Heart right ventricle (tissue), 16 donors: ENCODE measurements at regions not wholly inside any gene's neighbourhood (a gene's known extent, or its start where the extent isn't known, plus 50 kb on each side); places are given as distances from the start of the nearest gene placed in this dataset.

Experiments
- ATAC-seq, 8 donors: fragments of 200-7000 bp; cut with Tn5 transposase; one replicate each; pipeline ENCODE4 v1.9.1; 2020; ENCODE audit warnings: mild to moderate bottlenecking in 8 of 8, moderate library complexity in 8 of 8, moderate number of reproducible peaks in 1 of 8
- DNase-seq, 2 donors: peaks; one replicate each; pipeline ENCODE4 v3.0.0-alpha.2; 2020
- H3K27ac ChIP-seq, 10 donors: fragments of 200-600 bp; sonication (generic) in 2 of 10; one replicate each; pipeline versions ENCODE4 v1.5.0 to v1.8.0; 2020 to 2022; ENCODE audit warnings: mild to moderate bottlenecking in 3 of 10
- H3K27me3 ChIP-seq, 7 donors: fragments of 200-600 bp; one replicate each; pipeline ENCODE4 v1.8.0; 2021 to 2022; ENCODE audit warnings: mild to moderate bottlenecking in 2 of 7
- H3K36me3 ChIP-seq, 9 donors: fragments of 200-600 bp; sonication (generic) in 1 of 9; one replicate each; pipeline versions ENCODE4 v1.5.0 to v1.8.0; 2020 to 2022; ENCODE audit warnings: mild to moderate bottlenecking in 2 of 9
- H3K4me1 ChIP-seq, 9 donors: fragments of 200-600 bp; sonication (generic) in 1 of 9; one replicate each; pipeline versions ENCODE4 v1.5.0 to v1.8.0; 2020 to 2022; ENCODE audit warnings: mild to moderate bottlenecking in 4 of 9
- H3K4me3 ChIP-seq, 10 donors: fragments of 200-600 bp; sonication (generic) in 2 of 10; one replicate each; pipeline versions ENCODE4 v1.5.0 to v1.8.0; 2020 to 2022; ENCODE audit warnings: mild to moderate bottlenecking in 7 of 10, moderate library complexity in 2 of 10
- H3K9me3 ChIP-seq, 11 donors: fragments of 200-600 bp in 10 of 11; sonication (generic) in 2 of 11; one replicate each; pipeline versions ENCODE4 v1.5.0 to v1.8.0; 2013 to 2022; ENCODE audit warnings: mild to moderate bottlenecking in 2 of 11, control low read depth in 1 of 11, moderate library complexity in 1 of 11
- WGBS, 2 donors: extraction: QIAGEN DNeasy Blood & Tissue Kit; methylation state at CpG; one replicate each; pipeline ENCODE4 v1.1.7; 2013; ENCODE audit warnings: inconsistent platforms in 1 of 2; 5-methylcytosine and 5-hydroxymethylcytosine counted together
- intact Hi-C, 10 donors: fragments of 100-400 bp; cut with DNase I; formaldehyde crosslinking; loops; one replicate each; pipeline versions ENCODE4 v1.11.1 to v1.14.2; 2022
- TF ChIP-seq, protein P1 (sequence below), 9 donors: fragments of 200-600 bp; sonication (generic) in 2 of 9; IDR thresholded peaks; one replicate each; pipeline versions ENCODE4 v1.5.0 to v1.8.0; 2021 to 2022; ENCODE audit warnings: antibody characterized with exemption in 9 of 9, mild to moderate bottlenecking in 5 of 9, moderate library complexity in 1 of 9
- donor health status: Arrhythmogenic right ventricular cardiomyopathy.
- donor health status: ischemic (EF 13 %, LVEDD 7.1; RV severe dilation, severe dysfunction).
- donor health status: healthy with polysubstance abuse.
- donor health status: DM: no; HTN: yes; CAD: no.
- donor health status: DM: no; HTN: no; CAD: no.
- donor health status: ischemic (EF 25% LVEDD 6.9; RV normal size, moderate dysfunction).
- donor health status: ischemic (EF 25% LVEDD 5.7; RV mildly dilated, moderate dysfunction).
- donor health status: healthy.
- donor health status: DM: yes; HTN: yes; CAD: no.
- donor health status: Ischemic cardiomyopathy.
- donor health status: ischemic (EF 35%, LVEDD 5.7; RV mildly dilated, moderate dysfunction).
- donor health status: nonischemic (EF 11% LVEDD 7.7; RV severe dilation, severe dysfunction).
- donor health status: DM: yes; HTN: yes; CAD: no.
- donor health status: PGD.
- donor health status: ischemic (EF 29% LVEDD 5.4; RV normal size, mild dysfunction).
- donor health status: nonischemic (EF 23%, LVEDD 6.1; RV moderate dilation, normal function).

DNA sequence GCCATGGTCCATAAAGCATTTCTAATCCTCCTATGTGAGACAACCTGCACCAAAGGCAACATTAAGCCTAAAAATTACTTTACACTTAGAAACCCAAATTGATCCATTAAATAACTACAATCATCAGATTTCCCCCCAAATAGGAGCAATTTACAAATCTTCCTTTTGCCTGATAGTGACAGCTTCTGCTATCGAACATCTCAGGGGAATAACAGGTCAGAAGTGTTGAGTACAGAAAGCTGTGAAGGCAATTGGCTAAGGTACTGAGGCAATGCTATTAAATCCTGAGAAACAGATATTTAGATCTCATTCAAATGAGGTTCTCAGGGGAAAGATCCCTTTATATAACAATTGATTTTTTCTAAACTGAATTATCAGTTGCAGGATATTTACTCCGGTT lies 141.1 kb downstream of the PIK3R1 start:
- no peak for DNase-seq
- Histone ChIP-seq H3K36me3 (no peaks in the 10 kb centered on the region), H3K27ac (no peak overlapping the region), H3K9me3 (no peaks in the 10 kb centered on the region), H3K4me1 (peaks cover 0 to 8% (median 0%) of the 10 kb centered on the region in 9 donors), H3K4me3 (no peak overlapping the region), H3K27me3 (no peaks in the 10 kb centered on the region)
- TF ChIP-seq, protein P1, sequence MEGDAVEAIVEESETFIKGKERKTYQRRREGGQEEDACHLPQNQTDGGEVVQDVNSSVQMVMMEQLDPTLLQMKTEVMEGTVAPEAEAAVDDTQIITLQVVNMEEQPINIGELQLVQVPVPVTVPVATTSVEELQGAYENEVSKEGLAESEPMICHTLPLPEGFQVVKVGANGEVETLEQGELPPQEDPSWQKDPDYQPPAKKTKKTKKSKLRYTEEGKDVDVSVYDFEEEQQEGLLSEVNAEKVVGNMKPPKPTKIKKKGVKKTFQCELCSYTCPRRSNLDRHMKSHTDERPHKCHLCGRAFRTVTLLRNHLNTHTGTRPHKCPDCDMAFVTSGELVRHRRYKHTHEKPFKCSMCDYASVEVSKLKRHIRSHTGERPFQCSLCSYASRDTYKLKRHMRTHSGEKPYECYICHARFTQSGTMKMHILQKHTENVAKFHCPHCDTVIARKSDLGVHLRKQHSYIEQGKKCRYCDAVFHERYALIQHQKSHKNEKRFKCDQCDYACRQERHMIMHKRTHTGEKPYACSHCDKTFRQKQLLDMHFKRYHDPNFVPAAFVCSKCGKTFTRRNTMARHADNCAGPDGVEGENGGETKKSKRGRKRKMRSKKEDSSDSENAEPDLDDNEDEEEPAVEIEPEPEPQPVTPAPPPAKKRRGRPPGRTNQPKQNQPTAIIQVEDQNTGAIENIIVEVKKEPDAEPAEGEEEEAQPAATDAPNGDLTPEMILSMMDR (IDR thresholded peaks at IDR 0.05) = no peak
- no peak for ATAC-seq
- WGBS, 2 donors = 78 to 83% methylated on average over 2 of the region's 2 CpGs
- intact Hi-C loops = loop anchor here in 1 of 10 donors (5.0 kb wide), 1 partner anchor 526 kb away; no protein-coding TSS in a partner anchor

- 77 to 84% methylated on average over 2 of the region's 2 CpGs for WGBS, 2 donors
- no peaks in the 10 kb centered on the region for H3K27me3 ChIP-seq
These were observed 144.1 kb downstream of the PIK3R1 start for GRCh38 chr5:68359699-68360098.

DNA sequence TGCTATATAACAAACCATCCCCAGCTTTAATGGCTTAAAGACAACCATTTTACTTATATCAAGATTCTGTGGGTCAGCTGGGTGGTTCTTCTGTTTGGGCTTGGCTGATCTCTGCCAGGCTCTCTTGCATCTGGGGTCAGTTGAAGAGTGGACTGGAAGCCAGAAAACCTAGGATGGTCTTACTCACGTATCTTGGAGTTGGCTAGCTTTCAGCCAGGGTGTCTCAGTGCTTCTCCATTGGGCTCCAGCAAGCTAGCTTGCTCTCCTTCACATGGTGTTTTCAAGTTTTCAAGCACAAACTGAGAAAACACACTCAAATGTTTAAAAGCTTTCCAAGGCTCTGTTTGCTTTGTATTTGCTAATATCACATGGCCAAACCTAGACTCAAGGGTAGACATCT lies 146.8 kb downstream of the PIK3R1 start:
- no peak for DNase-seq
- Histone ChIP-seq H3K27me3 (no peaks in the 10 kb centered on the region), H3K4me3 (no peak overlapping the region), H3K4me1 (no peaks in the 10 kb centered on the region), H3K27ac (no peak overlapping the region), H3K36me3 (no peaks in the 10 kb centered on the region), H3K9me3 (peaks cover 0 to 13% (median 0%) of the 10 kb centered on the region in 11 donors)
- intact Hi-C loops = no loop called here
- ATAC-seq = no peak
- TF ChIP-seq, protein P1 (IDR thresholded peaks at IDR 0.05) = no peak
- WGBS, 2 donors = 82 to 86% methylated on average over 1 of the region's 1 CpG

More at GRCh38 chr5:68359699-68360098, 144.1 kb downstream of the PIK3R1 start:
- ATAC-seq = no peak
- peaks cover 0 to 13% (median 0%) of the 10 kb centered on the region in 11 donors for H3K9me3 ChIP-seq
- no peaks in the 10 kb centered on the region for H3K4me1 ChIP-seq
- TF ChIP-seq, protein P1 (IDR thresholded peaks at IDR 0.05) = no peak
- no peak overlapping the region for H3K27ac ChIP-seq
- no peak overlapping the region for H3K4me3 ChIP-seq
- intact Hi-C loops = loop anchor here in 1 of 10 donors (5.0 kb wide), 1 partner anchor 523 kb away; no protein-coding TSS in a partner anchor
- DNase-seq = no peak
- no peaks in the 10 kb centered on the region for H3K36me3 ChIP-seq

GRCh38 chr5:68365889-68366288 lies 150.3 kb downstream of the PIK3R1 start:
- Histone ChIP-seq H3K27me3 (no peaks in the 10 kb centered on the region), H3K4me3 (no peak overlapping the region), H3K9me3 (peaks cover 0 to 13% (median 0%) of the 10 kb centered on the region in 11 donors), H3K36me3 (no peaks in the 10 kb centered on the region), H3K27ac (no peak overlapping the region), H3K4me1 (peaks cover 0 to 15% (median 0%) of the 10 kb centered on the region in 9 donors)
- ATAC-seq = no peak
- 95 to 98% methylated on average over 1 of the region's 1 CpG for WGBS, 2 donors
- TF ChIP-seq, protein P1 (IDR thresholded peaks at IDR 0.05) = no peak
- intact Hi-C loops = no loop called here
- DNase-seq = no peak
